Lower lobe of right lung (tissue), 2 donors: ENCODE measurements at regions not wholly inside any gene's neighbourhood (a gene's known extent, or its start where the extent isn't known, plus 50 kb on each side); places are given as distances from the start of the nearest gene placed in this dataset.

ENCODE experiments used
- ATAC-seq, 2 donors: fragments of 200-7000 bp; cut with Tn5 transposase; one replicate each; pipeline ENCODE4 v1.9.1; 2020 to 2022; ENCODE audit warnings: mild to moderate bottlenecking in 2 of 2, moderate library complexity in 2 of 2
- DNase-seq: peaks from one replicate; pipeline ENCODE4 v3.0.0-alpha.2; 2020
- H3K27ac ChIP-seq: fragments of 200-600 bp; one replicate; pipeline ENCODE4 v1.8.0; 2022
- H3K27me3 ChIP-seq: fragments of 200-600 bp; one replicate; pipeline ENCODE4 v1.8.0; 2022; ENCODE audit warnings: low read depth
- H3K36me3 ChIP-seq: fragments of 200-600 bp; one replicate; pipeline ENCODE4 v1.8.0; 2022; ENCODE audit warnings: mild to moderate bottlenecking
- H3K4me1 ChIP-seq: fragments of 200-600 bp; one replicate; pipeline ENCODE4 v1.8.0; 2022
- H3K4me3 ChIP-seq: fragments of 200-600 bp; one replicate; pipeline ENCODE4 v1.8.0; 2022; ENCODE audit warnings: mild to moderate bottlenecking
- H3K9me3 ChIP-seq: fragments of 200-600 bp; one replicate; pipeline ENCODE4 v1.8.0; 2022
- CTCF ChIP-seq: fragments of 200-600 bp; IDR thresholded peaks from one replicate; pipeline ENCODE4 v1.8.0; 2022; ENCODE audit warnings: antibody characterized with exemption, mild to moderate bottlenecking
- intact Hi-C: fragments of 100-400 bp; cut with DNase I; formaldehyde crosslinking; loops from one replicate; pipeline ENCODE4 v1.11.0; 2022
- donor health status: DM: no; HTN: yes; CAD: no; lungs with severe emphysema.

DNA sequence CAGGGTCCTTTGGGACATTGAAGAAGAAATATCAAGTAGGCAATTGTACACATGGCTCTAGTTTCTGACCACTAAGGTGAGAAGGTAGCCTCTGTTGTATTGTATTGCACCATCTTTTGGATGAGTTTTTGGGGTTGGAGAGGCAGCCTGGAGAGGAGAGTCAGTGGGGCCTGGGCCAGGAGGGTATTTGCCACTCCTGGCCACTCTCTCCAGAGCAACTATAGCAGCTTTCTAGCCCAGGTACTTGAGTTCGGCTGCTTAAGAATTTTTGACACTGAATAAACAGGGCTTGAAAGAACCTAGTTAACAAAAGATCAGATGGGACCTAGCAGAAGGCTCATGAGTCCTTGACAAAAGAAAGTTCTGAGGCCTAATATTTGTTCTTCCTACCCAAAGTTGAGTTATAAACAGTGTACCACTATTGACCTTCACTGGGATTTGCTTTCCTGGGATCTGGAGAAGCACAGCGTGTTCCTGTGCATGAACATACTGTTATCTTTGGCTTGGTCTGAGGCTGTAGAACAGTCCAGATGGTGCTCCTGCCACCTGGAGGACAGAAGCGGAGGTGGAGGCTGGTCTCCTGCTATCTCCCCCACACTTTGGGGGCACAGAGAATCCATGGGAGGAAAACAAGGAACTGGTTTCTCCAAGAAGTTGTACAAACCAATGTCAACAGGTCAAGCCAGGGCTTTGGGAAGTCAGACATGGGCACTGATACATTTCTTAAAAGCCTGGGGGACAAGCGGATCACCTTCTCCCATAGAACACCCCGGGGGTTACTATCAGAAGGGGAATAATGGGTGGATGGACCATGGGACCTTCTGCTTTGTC is 110.4 kb upstream of the LIFR start:
- Histone ChIP-seq H3K4me3 (no peak overlapping the region), H3K4me1 (peaks cover 14% of the 10 kb centered on the region), H3K27me3 (no peaks in the 10 kb centered on the region), H3K9me3 (no peaks in the 10 kb centered on the region), H3K36me3 (no peaks in the 10 kb centered on the region), H3K27ac (no peak overlapping the region)
- peak; percentile 68 for TF ChIP-seq CTCF
- intact Hi-C loops = no loop called here
- ATAC-seq (peak; percentile 93 to 94), DNase-seq (peak; percentile 51)

GRCh38 chr5:38667499-38667776 is 111.0 kb upstream of the LIFR start:
- DNase-seq = no peak
- Histone ChIP-seq H3K36me3 (no peaks in the 10 kb centered on the region), H3K27me3 (no peaks in the 10 kb centered on the region), H3K4me3 (no peak overlapping the region), H3K27ac (no peak overlapping the region), H3K4me1 (peaks cover 14% of the 10 kb centered on the region), H3K9me3 (no peaks in the 10 kb centered on the region)
- peak in 1 of 2 donors; percentile 5 for ATAC-seq
- intact Hi-C loops = no loop called here
- TF ChIP-seq CTCF = no peak

DNA sequence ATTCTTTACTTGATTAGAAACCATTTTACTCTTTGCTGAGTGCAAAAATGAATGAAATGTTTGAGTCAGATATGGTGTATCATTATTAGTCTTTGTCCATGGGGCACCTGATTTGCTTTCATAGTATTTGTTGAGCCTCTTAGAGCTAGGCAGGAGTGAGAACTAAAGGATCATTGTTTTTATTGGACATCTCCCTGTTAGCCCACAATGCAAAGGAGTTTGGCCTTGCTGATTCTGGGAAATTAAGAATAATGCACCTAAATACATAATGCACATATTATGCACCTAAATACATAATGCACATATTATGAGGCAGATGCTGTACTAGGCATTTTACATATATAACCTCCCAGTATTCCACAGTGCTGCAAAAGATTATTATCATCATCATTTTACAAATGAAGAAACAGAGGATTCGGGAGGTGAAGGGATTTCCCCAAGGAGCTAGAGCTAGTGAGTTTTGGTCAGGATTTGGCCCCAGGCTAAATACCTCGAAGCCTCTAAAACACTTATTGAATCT is 113.0 kb upstream of the LIFR start:
- no peak for DNase-seq
- intact Hi-C loops = no loop called here
- Histone ChIP-seq H3K27me3 (no peaks in the 10 kb centered on the region), H3K9me3 (no peaks in the 10 kb centered on the region), H3K36me3 (no peaks in the 10 kb centered on the region), H3K27ac (no peak overlapping the region), H3K4me1 (peaks cover 14% of the 10 kb centered on the region), H3K4me3 (no peak overlapping the region)
- ATAC-seq = no peak
- TF ChIP-seq CTCF = no peak

DNA sequence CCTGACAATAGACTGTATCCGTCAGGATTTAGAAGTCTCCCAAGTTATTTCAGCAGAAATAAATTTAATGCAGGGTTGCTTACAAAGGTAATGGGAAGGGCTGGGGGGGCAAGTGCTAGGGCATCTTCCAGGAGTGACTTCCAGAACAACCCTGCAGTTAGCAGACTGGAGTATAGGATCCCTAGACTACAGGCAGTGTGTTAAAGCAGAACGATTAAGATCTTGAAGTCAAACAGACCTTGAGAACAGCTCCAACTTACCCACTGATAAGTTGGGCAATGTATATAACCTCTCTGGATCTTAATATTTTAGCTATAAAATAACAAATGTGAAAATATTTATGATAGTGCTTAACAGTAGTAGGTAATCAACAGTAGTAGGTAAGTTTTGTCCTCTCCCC is 113.6 kb upstream of the LIFR start:
- TF ChIP-seq CTCF = no peak
- Histone ChIP-seq H3K27me3 (no peaks in the 10 kb centered on the region), H3K27ac (no peak overlapping the region), H3K36me3 (no peaks in the 10 kb centered on the region), H3K4me3 (no peak overlapping the region), H3K4me1 (peaks cover 14% of the 10 kb centered on the region), H3K9me3 (no peaks in the 10 kb centered on the region)
- ATAC-seq = no peak
- no peak for DNase-seq
- intact Hi-C loops = no loop called here

- H3K27ac ChIP-seq = no peak overlapping the region
- H3K36me3 ChIP-seq = no peaks in the 10 kb centered on the region
- H3K27me3 ChIP-seq = no peaks in the 10 kb centered on the region
- DNase-seq (no peak), ATAC-seq (no peak)
- H3K4me1 ChIP-seq = peaks cover 11% of the 10 kb centered on the region
- no peak overlapping the region for H3K4me3 ChIP-seq
- H3K9me3 ChIP-seq = no peaks in the 10 kb centered on the region
- TF ChIP-seq CTCF = no peak
- intact Hi-C loops = no loop called here
These were observed 114.4 kb upstream of the LIFR start for GRCh38 chr5:38670878-38671277.
